ENCODE measurements at regions not wholly inside any gene's neighbourhood (a gene's known extent, or its start where the extent isn't known, plus 50 kb on each side); places are given as distances from the start of the nearest gene placed in this dataset.

GRCh38 chr4:162410854-162411253 lies 247.1 kb upstream of the FSTL5 start:
- no peak for DNase-seq (ENCODE audit: low read depth in 1 of 2, low spot score in 2 of 2)
- POLR2A ChIA-PET (ENCODE audit: partially characterized antibody), result no interaction called here
- H4K5ac ChIP-seq (ENCODE audit: insufficient read length, low read depth, low read length), result no peak overlapping the region
- no peaks in the 10 kb centered on the region for H3K79me2 ChIP-seq (ENCODE audit: control insufficient read depth in 1 of 2, insufficient read depth in 2 of 2, low read length in 2 of 2)
- no peaks in the 10 kb centered on the region for H3K23me2 ChIP-seq (ENCODE audit: low read depth, low read length)
- H3K9ac ChIP-seq (replicated peaks in 1 of 4; ENCODE audit: extremely low read depth in 1 of 4, low read depth in 3 of 4, low read length in 3 of 4), result no peak overlapping the region
- no peak overlapping the region for H2BK12ac ChIP-seq (ENCODE audit: low read depth, low read length)
- CTCF ChIA-PET (ENCODE audit: partially characterized antibody), result no interaction called here
- H3K9me3 ChIP-seq (ENCODE audit: insufficient read depth in 2 of 2, low read depth in 1 of 2, low read length in 1 of 2), result no peaks in the 10 kb centered on the region
- H3K27me3 ChIP-seq (replicated peaks in 1 of 4; ENCODE audit: control insufficient read depth in 3 of 4, extremely low read depth in 1 of 4, insufficient read depth in 3 of 4, low read length in 3 of 4), result no peaks in the 10 kb centered on the region
- H2AFZ ChIP-seq (ENCODE audit: low read length), result no peak overlapping the region
- H4K91ac ChIP-seq (replicated peaks; ENCODE audit: insufficient read length, low read length), result no peak overlapping the region
- no peaks in the 10 kb centered on the region for H3K4me1 ChIP-seq (replicated peaks in 1 of 4; ENCODE audit: control insufficient read depth in 3 of 4, insufficient read depth in 4 of 4, low read length in 3 of 4)
- no peak overlapping the region for H4K8ac ChIP-seq (ENCODE audit: extremely low read depth, insufficient read depth, low read length)
- no peak overlapping the region for H2BK15ac ChIP-seq (ENCODE audit: low read length)
- H3K4ac ChIP-seq (replicated peaks; ENCODE audit: insufficient read length, low read depth, low read length), result no peak overlapping the region
- no peaks in the 10 kb centered on the region for H3K79me1 ChIP-seq (ENCODE audit: low read depth, low read length)
- H3K14ac ChIP-seq (ENCODE audit: insufficient read length), result no peak overlapping the region
- H4K20me1 ChIP-seq (replicated peaks in 1 of 2; ENCODE audit: control insufficient read depth in 1 of 2, insufficient read depth in 2 of 2, low read length in 2 of 2), result no peaks in the 10 kb centered on the region
- whole genome bisulfite sequencing, 2 experiments (ENCODE audit: extremely low coverage in 1 of 2, insufficient coverage in 1 of 2, insufficient read length in 1 of 2, insufficient replicate concordance in 2 of 2, low coverage in 1 of 2, low lambda C conversion rate in 2 of 2, missing lambda C conversion rate in 1 of 2), result 71% methylated on average over 1 of the region's 1 CpG; no CpG with 5 or more reads in 1 of the 2 experiments
- FAIRE-seq, result no peak
- H2AK5ac ChIP-seq (ENCODE audit: low read depth, low read length), result no peak overlapping the region
- no peak overlapping the region for H3K4me2 ChIP-seq (ENCODE audit: insufficient read depth in 1 of 2, low read depth in 2 of 2, low read length in 2 of 2)
- H2BK20ac ChIP-seq (ENCODE audit: low read length), result no peak overlapping the region
- H2BK5ac ChIP-seq (ENCODE audit: low read depth, low read length), result no peak overlapping the region
- H3K36me3 ChIP-seq (ENCODE audit: control insufficient read depth in 2 of 4, insufficient read depth in 4 of 4, low read length in 3 of 4), result no peaks in the 10 kb centered on the region
- no peak overlapping the region for H3K27ac ChIP-seq (ENCODE audit: low read depth, low read length)
- H3K56ac ChIP-seq (replicated peaks; ENCODE audit: insufficient read length, low read depth, low read length), result no peak overlapping the region
- H3K23ac ChIP-seq (ENCODE audit: insufficient read length), result no peak overlapping the region
- no peak overlapping the region for H3K4me3 ChIP-seq (ENCODE audit: extremely low read depth in 1 of 4, insufficient read depth in 2 of 4, low read depth in 3 of 4, low read length in 4 of 4)
- H2BK120ac ChIP-seq (replicated peaks; ENCODE audit: low read depth, low read length), result no peak overlapping the region
- TF ChIP-seq RNF2 (IDR thresholded peaks at IDR 0.05; ENCODE audit: borderline replicate concordance, low read depth, low read length, missing control alignments, poor library complexity, severe bottlenecking) (no peak), PHF8 (conservative IDR thresholded peaks at IDR 0.05; ENCODE audit: low read depth, low read length) (no peak), NRF1 (IDR thresholded peaks at IDR 0.05; ENCODE audit: low read depth, low read length) (no peak), SUZ12 (IDR thresholded peaks at IDR 0.05; ENCODE audit: low read length) (no peak), CEBPB (IDR thresholded peaks at IDR 0.05; ENCODE audit: low read depth, low read length) (no peak), BRCA1 (IDR thresholded peaks at IDR 0.05; ENCODE audit: low read depth, low read length) (no peak)
- TF ChIP-seq, protein P1, sequence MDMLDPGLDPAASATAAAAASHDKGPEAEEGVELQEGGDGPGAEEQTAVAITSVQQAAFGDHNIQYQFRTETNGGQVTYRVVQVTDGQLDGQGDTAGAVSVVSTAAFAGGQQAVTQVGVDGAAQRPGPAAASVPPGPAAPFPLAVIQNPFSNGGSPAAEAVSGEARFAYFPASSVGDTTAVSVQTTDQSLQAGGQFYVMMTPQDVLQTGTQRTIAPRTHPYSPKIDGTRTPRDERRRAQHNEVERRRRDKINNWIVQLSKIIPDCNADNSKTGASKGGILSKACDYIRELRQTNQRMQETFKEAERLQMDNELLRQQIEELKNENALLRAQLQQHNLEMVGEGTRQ (IDR thresholded peaks at IDR 0.05; ENCODE audit: low read length), result no peak
- no peak overlapping the region for H3K18ac ChIP-seq (ENCODE audit: extremely low read depth, low read length)

Measured in H1 (cell line).